Upper lobe of left lung (tissue), 4 donors: ENCODE measurements at regions not wholly inside any gene's neighbourhood (a gene's known extent, or its start where the extent isn't known, plus 50 kb on each side); places are given as distances from the start of the nearest gene placed in this dataset.
"Not testable (repeated sequence)": the region's sequence is repeated elsewhere in the genome, so short reads cannot be mapped to it uniquely, and the experiment has no call there.

Experiments
- EP300 ChIP-seq, 4 donors: sonication (generic); formaldehyde crosslinking; IDR thresholded peaks; one replicate each; pipeline ENCODE4 v1.5.1; 2017; ENCODE audit warnings: antibody characterized with exemption in 4 of 4, control low read depth in 2 of 4
- POLR2A ChIP-seq, 4 donors: fragments of 450-650 bp; IDR thresholded peaks; one replicate each; pipeline ENCODE4 v1.5.1; 2016 to 2017; ENCODE audit warnings: antibody characterized with exemption in 4 of 4, mild to moderate bottlenecking in 2 of 4
- TF ChIP-seq, protein P1 (sequence below), 6 experiments: fragments of 450-650 bp in 4 of 6; fragments of 200-600 bp in 2 of 6; sonication (generic) in 2 of 6; IDR thresholded peaks; one replicate each; pipeline ENCODE4 v1.5.1; 2016 to 2019; ENCODE audit warnings: antibody characterized with exemption in 6 of 6

DNA sequence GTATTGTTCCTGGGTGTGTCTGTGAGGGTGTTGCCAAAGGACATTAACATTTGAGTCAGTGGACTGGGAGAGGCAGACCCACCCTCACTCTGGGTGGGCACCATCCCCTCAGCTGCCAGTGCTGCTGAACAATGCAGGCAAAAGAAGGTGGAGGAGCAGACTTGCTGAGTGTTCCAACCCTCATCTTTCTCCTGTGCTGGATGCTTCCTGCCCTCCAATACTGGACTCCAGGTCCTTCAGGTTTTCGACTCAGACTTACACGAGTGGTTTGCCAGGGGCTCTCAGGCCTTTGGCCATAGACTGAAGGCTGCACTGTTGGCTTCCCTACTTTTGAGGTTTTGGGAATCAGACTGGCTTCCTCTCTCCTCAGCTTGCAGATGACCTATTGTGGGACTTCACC, 155.0 kb downstream of the THBS2 start:
- TF ChIP-seq, protein P1, sequence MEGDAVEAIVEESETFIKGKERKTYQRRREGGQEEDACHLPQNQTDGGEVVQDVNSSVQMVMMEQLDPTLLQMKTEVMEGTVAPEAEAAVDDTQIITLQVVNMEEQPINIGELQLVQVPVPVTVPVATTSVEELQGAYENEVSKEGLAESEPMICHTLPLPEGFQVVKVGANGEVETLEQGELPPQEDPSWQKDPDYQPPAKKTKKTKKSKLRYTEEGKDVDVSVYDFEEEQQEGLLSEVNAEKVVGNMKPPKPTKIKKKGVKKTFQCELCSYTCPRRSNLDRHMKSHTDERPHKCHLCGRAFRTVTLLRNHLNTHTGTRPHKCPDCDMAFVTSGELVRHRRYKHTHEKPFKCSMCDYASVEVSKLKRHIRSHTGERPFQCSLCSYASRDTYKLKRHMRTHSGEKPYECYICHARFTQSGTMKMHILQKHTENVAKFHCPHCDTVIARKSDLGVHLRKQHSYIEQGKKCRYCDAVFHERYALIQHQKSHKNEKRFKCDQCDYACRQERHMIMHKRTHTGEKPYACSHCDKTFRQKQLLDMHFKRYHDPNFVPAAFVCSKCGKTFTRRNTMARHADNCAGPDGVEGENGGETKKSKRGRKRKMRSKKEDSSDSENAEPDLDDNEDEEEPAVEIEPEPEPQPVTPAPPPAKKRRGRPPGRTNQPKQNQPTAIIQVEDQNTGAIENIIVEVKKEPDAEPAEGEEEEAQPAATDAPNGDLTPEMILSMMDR (IDR thresholded peaks at IDR 0.05): not testable (repeated sequence)
- not testable (repeated sequence) for TF ChIP-seq POLR2A, EP300 (IDR thresholded peaks at IDR 0.05)
